GM12872 (cell line): ENCODE measurements at regions not wholly inside any gene's neighbourhood (a gene's known extent, or its start where the extent isn't known, plus 50 kb on each side); places are given as distances from the start of the nearest gene placed in this dataset.

Experiments used
- TF ChIP-seq, protein P1 (sequence below): IDR thresholded peaks from 3 replicates; pipeline ENCODE4 v1.5.1; 2011; ENCODE audit warnings: low read depth, mild to moderate bottlenecking, low read length, moderate library complexity; ENCODE audit not compliant: insufficient read depth

DNA sequence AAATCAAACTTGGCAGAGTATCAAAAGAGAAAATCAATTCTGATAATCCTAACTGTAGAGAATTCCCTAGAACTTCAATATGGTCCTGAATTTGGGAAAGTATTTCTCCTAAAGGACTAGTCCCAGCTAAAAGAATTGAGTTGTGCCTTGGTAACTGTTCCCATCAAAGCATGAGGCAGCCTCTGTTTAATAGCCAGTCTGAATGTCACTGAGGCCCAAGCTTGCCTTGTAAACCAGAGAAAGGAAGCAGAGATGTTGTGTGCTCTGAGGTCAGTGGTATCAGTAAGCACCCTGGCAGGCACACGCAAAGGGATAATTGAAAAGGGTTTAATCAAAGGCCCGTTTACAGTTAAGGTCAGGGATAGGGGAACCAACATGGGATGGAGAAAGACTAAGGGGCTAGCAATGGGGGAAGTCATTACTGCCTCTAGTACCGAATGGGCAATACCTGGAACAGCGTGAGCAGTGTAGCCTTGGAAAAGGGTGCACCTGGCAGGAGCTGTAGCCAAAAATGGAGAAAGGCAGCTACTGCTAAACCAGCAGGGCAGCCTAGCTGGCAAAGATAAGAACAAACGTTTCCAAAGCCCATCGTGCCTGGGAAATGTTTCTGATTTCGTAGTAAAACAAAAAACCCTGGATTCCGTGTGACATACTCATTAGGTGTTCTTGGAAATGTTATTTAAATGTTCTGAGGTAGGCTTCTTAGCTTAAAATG is 635.5 kb downstream of the PLPP3 start:
- TF ChIP-seq, protein P1, sequence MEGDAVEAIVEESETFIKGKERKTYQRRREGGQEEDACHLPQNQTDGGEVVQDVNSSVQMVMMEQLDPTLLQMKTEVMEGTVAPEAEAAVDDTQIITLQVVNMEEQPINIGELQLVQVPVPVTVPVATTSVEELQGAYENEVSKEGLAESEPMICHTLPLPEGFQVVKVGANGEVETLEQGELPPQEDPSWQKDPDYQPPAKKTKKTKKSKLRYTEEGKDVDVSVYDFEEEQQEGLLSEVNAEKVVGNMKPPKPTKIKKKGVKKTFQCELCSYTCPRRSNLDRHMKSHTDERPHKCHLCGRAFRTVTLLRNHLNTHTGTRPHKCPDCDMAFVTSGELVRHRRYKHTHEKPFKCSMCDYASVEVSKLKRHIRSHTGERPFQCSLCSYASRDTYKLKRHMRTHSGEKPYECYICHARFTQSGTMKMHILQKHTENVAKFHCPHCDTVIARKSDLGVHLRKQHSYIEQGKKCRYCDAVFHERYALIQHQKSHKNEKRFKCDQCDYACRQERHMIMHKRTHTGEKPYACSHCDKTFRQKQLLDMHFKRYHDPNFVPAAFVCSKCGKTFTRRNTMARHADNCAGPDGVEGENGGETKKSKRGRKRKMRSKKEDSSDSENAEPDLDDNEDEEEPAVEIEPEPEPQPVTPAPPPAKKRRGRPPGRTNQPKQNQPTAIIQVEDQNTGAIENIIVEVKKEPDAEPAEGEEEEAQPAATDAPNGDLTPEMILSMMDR, result no peak

DNA sequence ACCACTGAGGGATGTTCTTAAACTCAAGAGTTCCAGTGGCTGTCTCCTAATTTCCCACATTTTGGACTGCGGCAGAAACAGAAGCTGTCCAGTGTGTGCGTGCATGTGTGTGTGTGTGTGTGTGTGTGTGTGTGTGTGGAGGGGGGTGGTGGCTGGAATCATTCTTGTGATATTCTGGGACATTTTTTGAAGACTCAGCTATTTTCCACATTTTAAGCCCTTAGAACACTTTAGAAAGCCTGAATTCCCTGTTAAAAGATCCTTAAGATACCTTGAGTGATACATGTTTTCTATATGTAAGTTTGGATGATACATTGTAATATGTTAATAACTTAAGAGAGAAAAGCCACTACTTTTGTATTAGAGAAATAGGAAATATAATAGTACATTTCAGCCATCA is 636.4 kb downstream of the PLPP3 start:
- TF ChIP-seq, protein P1, result no peak

DNA sequence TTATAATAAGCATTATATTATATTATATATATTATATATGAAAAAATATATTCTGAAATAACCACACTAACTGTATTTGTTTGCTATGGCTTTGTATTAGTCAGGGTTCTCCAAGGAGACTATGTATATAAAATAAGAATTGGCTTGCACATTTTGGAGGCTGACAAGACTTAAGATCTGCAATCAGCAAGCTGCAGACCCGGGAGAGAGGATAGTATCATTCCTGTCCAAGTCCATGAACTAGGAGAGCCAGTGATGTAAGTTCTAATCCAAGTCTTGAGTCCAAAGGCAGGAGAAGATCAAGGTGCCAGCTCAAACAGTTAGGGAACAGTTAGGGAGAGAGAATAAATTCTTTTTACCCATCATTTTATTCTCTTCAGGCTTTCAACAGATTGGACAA is 639.5 kb downstream of the PLPP3 start:
- TF ChIP-seq, protein P1, result no peak

- TF ChIP-seq, protein P1, result no peak
Measured at GRCh38 chr1:55938861-55939260, 640.5 kb downstream of the PLPP3 start.

DNA sequence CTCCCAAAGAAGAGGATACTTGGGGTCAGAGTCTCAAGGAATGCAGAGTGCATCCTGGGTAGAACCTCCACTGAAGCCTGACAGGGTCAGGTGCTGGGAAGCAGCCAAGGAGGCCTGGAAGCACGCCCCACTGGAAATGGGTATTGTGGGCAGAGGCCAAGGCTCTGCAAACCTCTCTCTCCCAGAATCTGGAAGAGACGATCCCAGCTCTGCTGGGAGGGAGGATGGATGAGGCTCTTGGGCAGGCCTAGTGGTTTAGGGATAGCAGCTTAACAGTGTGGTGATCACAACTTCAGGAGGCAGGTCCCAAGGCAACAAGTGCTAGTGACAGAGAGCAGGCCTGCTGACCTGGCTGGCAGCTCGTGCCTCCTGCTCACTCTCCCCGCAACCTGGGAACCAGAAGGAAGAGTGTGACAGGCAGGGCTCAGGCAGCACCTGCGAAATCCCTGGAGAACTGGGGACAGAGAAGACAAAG is 641.0 kb downstream of the PLPP3 start:
- TF ChIP-seq, protein P1, result no peak

DNA sequence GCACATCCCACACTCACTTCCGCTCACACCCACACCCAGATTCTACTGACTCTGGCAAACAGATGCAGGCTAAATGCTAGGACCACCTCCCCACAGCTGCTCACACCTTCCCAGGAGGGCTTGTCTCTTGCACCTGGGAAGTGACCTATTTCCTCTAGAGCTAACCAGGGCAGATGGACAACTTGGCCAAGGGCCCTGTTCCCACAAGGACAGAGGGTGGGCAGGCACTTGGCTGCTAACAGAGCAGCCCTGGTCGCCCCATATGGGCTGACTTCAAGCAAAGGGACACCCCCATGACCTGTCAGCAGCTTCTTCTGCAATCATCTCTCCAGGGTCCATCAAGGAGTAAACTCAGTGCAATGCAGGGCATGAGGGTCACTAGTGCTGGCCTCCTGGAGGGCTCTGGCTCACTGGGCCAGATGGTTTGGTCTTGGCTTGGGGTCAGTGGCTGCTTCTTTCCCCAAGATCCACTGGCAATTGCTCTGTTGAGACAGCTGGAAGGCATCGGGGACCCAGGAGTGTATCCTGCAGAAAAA is 641.5 kb downstream of the PLPP3 start:
- TF ChIP-seq, protein P1, result no peak

- TF ChIP-seq, protein P1, result no peak
Measured at GRCh38 chr1:55935236-55935635, 644.1 kb downstream of the PLPP3 start.
